ENCODE measurements at regions not wholly inside any gene's neighbourhood (a gene's known extent, or its start where the extent isn't known, plus 50 kb on each side); places are given as distances from the start of the nearest gene placed in this dataset.

DNA sequence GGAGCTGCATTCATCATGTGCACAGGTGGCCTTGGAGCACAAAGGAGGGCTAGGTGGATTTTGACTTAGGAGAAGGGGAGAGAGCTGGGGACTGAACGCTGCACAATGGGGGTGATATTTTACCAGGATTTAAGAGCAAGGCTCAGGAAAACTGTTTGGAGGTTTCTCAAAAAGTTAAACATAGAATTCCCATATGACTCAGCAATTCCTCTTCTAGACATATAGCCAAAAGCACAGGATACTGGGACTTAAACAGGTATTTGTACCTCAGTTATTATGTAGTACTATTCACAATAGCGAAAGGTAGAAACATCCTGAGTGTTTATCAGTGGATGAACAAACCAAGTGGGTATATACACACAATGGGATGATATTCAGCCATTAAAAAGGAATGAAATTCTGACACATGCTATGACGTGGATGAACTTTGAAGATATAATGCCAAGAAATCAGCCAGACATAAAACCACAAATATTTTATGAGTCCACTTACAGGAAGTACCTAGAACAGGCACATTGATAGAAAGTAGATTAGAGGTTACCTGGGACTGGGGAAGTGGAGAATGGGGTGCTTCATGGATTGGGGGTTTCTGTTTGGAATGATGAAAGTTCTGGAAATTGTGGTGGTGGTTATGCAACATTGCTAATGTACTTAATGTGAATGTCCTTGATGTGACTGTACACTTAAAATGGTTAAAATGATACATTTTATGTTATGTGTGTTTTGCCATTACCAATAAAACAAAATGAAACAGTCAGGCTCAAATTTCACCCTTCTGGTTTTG lies 216.9 kb downstream of the HAUS1 start:
- Histone ChIP-seq H3K4me3 (no peak overlapping the region), H3K27ac (peak overlapping the region; percentile 67), H3K9ac (ENCODE audit: insufficient read length) (no peak overlapping the region), H3K36me3 (ENCODE audit: insufficient read depth, low read length) (no peaks in the 10 kb centered on the region), H3K9me3 (ENCODE audit: low read depth, low read length) (no peaks in the 10 kb centered on the region)
- DNase-seq (ENCODE audit: low read depth, low spot score), result no peak
- TF ChIP-seq POLR2AphosphoS5 (IDR thresholded peaks at IDR 0.05; ENCODE audit: borderline replicate concordance, low read depth, low read length), result no peak
- TF ChIP-seq EZH2 (IDR thresholded peaks at IDR 0.05), result no peak
- no peak for TF ChIP-seq FOXP2 (optimal IDR thresholded peaks at IDR 0.05; ENCODE audit: control extremely low read depth, extremely low read length, insufficient read depth)

DNA sequence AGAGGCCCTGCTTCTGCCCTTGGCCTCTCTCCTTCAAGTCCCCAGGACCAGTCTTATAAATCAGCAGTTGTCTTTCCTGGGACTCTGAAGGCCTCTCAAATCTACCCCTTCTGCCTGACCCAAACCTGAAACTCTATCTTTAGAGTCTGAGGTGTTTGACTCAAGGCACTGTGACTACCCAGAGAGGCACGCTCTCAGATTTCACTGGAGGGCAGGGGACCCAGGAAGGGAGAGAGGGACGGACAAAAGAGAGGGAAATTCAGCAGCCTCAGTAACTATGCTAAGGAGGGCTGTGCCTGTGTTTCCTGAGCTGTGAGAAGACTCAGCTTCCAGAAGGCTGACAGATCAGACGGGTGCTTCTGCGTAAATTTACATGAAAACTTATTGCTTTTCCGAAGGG lies 217.8 kb downstream of the HAUS1 start:
- Histone ChIP-seq H3K36me3 (ENCODE audit: insufficient read depth, low read length) (no peaks in the 10 kb centered on the region), H3K9me3 (ENCODE audit: low read depth, low read length) (no peaks in the 10 kb centered on the region), H3K9ac (ENCODE audit: insufficient read length) (no peak overlapping the region), H3K27ac (peak overlapping the region; percentile 67), H3K4me3 (no peak overlapping the region)
- no peak for TF ChIP-seq EZH2 (IDR thresholded peaks at IDR 0.05)
- TF ChIP-seq FOXP2 (optimal IDR thresholded peaks at IDR 0.05; ENCODE audit: control extremely low read depth, extremely low read length, insufficient read depth), result no peak
- TF ChIP-seq POLR2AphosphoS5 (IDR thresholded peaks at IDR 0.05; ENCODE audit: borderline replicate concordance, low read depth, low read length), result no peak
- no peak for DNase-seq (ENCODE audit: low read depth, low spot score)

DNA sequence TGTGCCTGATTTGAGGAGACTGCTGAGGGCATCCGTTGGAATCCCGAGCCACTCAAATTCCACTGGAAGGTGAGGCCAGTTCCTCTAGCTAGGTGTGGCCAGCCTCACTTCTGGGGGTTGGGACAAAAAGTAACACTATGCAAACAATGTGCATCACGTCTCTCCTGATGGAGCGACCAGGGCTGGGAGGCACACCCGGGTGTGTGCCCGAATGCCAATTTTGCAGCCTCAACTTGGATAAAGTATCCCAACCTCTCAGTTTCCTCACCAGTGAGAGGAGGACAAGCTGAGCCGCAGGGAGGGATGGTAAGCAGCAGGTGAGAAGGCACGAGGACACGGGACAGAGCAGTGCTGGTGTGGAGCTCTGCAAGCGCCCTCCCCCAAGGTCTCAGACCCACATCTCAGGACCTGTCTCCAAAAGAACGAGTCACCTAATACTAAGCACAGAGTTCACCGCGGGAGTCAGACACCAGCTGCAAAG lies 218.3 kb downstream of the HAUS1 start:
- Histone ChIP-seq H3K27ac (no peak overlapping the region), H3K9ac (ENCODE audit: insufficient read length) (no peak overlapping the region), H3K4me3 (no peak overlapping the region), H3K9me3 (ENCODE audit: low read depth, low read length) (no peaks in the 10 kb centered on the region), H3K36me3 (ENCODE audit: insufficient read depth, low read length) (no peaks in the 10 kb centered on the region)
- no peak for TF ChIP-seq FOXP2 (optimal IDR thresholded peaks at IDR 0.05; ENCODE audit: control extremely low read depth, extremely low read length, insufficient read depth)
- DNase-seq (ENCODE audit: low read depth, low spot score), result no peak

DNA sequence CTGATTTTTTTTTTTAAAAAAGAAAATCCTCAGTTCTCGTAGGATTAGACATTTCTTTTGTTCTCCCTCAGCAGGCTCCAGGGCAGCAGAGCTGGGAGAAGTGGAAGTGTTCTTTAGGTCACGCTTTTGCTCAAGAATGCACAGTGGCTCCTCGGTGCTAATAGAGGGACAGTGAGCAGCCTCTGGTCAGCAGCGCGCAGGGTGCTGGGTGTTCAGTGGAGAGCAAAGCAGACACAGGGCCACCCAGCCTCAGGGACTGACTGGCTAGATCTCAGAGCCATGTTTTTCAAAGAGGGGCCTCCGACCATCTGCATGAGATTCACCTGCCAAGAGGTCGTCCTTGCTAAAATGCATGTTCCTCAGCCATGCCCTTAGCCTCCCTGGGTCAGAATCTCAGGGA lies 218.8 kb downstream of the HAUS1 start:
- TF ChIP-seq POLR2AphosphoS5 (IDR thresholded peaks at IDR 0.05; ENCODE audit: borderline replicate concordance, low read depth, low read length), result no peak
- no peak for TF ChIP-seq FOXP2 (optimal IDR thresholded peaks at IDR 0.05; ENCODE audit: control extremely low read depth, extremely low read length, insufficient read depth)
- TF ChIP-seq EZH2 (IDR thresholded peaks at IDR 0.05), result no peak

DNA sequence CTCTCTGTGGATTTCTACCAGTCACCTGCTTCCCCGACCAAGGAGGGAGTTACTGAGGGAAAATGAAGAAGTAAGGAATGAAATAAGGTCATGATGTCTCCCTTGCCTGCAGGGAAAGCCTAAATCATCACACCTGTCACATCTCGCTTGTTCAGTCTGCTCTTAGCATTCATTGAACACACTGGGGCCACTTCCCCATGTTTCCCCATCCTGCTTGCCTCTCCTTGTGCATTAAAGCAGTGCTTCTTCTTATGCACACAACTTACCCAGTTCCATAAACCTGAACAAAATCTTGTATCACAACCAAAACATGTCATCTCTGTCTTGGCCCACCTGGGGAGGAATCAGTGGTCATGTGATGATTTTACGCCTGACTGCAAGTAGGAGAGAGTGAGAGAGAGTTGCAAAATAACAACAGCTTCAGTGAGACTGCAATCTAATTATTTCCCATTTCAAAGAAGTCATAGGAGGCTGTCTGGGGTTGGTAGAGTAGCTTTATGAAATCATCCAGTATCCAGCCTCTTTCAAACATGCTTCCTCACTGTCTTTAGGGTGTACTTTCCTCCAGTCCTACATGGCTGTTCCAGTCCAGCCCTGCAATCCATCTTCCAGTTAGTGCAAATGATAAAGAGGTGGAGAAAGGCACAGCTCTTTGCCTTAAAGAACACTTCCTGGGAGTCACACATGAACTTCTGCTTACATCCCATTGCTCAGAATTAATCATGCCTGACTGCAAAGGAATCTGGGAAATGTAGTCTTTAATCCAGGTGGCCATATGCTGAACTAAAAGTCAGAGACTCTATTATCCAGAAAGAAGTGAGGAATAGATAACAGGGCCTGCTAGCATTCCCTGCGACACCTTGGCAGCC lies 220.1 kb downstream of the HAUS1 start:
- Histone ChIP-seq H3K4me3 (0 out of 2 replicates have a peak overlapping the region, but pooled peaks have one; percentile 29), H3K9ac (ENCODE audit: insufficient read length) (no peak overlapping the region), H3K36me3 (ENCODE audit: insufficient read depth, low read length) (no peaks in the 10 kb centered on the region), H3K27ac (no peak overlapping the region), H3K9me3 (ENCODE audit: low read depth, low read length) (no peaks in the 10 kb centered on the region)
- DNase-seq (ENCODE audit: low read depth, low spot score), result peak; percentile 58
- TF ChIP-seq EZH2 (IDR thresholded peaks at IDR 0.05) (no peak), FOXP2 (optimal IDR thresholded peaks at IDR 0.05; ENCODE audit: control extremely low read depth, extremely low read length, insufficient read depth) (no peak), POLR2AphosphoS5 (IDR thresholded peaks at IDR 0.05; ENCODE audit: borderline replicate concordance, low read depth, low read length) (no peak)

More for the DNA sequence above, 218.8 kb downstream of the HAUS1 start:
- H3K4me3 ChIP-seq, result no peak overlapping the region
- H3K9ac ChIP-seq (ENCODE audit: insufficient read length), result no peak overlapping the region
- H3K9me3 ChIP-seq (ENCODE audit: low read depth, low read length), result no peaks in the 10 kb centered on the region
- no peak for DNase-seq (ENCODE audit: low read depth, low spot score)
- H3K36me3 ChIP-seq (ENCODE audit: insufficient read depth, low read length), result no peaks in the 10 kb centered on the region
- H3K27ac ChIP-seq, result no peak overlapping the region

DNA sequence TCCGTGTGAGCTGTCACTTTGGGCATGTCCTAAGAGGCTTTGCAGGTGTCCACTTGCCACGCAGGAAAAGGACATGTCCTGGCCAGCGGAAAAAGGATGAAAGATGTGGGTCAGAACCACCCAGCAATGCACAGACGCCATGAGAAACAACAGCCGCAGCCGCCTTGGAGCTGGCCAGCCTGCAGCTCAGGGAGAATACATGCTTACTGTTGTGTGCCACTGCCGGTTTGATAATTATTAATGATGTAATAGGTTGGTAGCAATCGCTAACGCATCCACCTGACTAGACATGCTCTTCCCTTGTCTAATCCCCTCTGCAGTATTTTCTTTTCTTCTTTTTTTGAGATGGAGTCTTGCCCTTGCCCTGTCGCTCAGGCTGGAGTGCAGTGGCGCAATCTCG lies 221.7 kb downstream of the HAUS1 start:
- no peak overlapping the region for H3K4me3 ChIP-seq
- TF ChIP-seq EZH2 (IDR thresholded peaks at IDR 0.05) (no peak), FOXP2 (optimal IDR thresholded peaks at IDR 0.05; ENCODE audit: control extremely low read depth, extremely low read length, insufficient read depth) (no peak), POLR2AphosphoS5 (IDR thresholded peaks at IDR 0.05; ENCODE audit: borderline replicate concordance, low read depth, low read length) (no peak)
- no peaks in the 10 kb centered on the region for H3K36me3 ChIP-seq (ENCODE audit: insufficient read depth, low read length)
- H3K9me3 ChIP-seq (ENCODE audit: low read depth, low read length), result no peaks in the 10 kb centered on the region
- no peak for DNase-seq (ENCODE audit: low read depth, low spot score)
- H3K9ac ChIP-seq (ENCODE audit: insufficient read length), result no peak overlapping the region
- H3K27ac ChIP-seq, result no peak overlapping the region

DNA sequence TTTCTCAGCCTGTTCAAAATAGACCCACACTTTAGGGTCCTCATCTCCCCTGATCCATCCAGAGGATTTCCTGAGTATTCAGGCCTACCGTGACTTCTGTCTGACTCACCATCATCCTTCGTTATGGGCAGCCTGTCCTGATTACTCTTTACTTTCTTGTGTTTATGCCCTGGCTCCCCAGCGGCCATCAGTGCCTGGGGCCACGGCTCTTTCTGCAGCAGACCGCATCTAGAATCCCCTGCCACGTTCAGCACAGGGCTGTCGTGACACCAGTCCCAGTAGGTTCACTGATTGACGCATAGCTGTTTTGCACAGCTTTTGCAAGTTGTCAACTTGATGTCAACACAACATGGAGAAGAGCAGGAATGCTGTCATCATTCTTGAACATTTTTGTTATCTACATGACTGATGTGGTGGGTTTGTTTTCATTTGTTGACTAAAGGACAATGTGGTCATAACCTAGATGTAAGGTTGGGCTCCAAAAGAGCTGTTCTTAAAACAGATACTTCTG lies 225.6 kb downstream of the HAUS1 start:
- no peak overlapping the region for H3K27ac ChIP-seq
- no peaks in the 10 kb centered on the region for H3K9me3 ChIP-seq (ENCODE audit: low read depth, low read length)
- no peak for DNase-seq (ENCODE audit: low read depth, low spot score)
- H3K4me3 ChIP-seq, result no peak overlapping the region
- no peak for TF ChIP-seq POLR2AphosphoS5 (IDR thresholded peaks at IDR 0.05; ENCODE audit: borderline replicate concordance, low read depth, low read length)
- TF ChIP-seq EZH2 (IDR thresholded peaks at IDR 0.05), result no peak
- no peak for TF ChIP-seq FOXP2 (optimal IDR thresholded peaks at IDR 0.05; ENCODE audit: control extremely low read depth, extremely low read length, insufficient read depth)
- H3K36me3 ChIP-seq (ENCODE audit: insufficient read depth, low read length), result no peaks in the 10 kb centered on the region
- H3K9ac ChIP-seq (ENCODE audit: insufficient read length), result no peak overlapping the region

DNA sequence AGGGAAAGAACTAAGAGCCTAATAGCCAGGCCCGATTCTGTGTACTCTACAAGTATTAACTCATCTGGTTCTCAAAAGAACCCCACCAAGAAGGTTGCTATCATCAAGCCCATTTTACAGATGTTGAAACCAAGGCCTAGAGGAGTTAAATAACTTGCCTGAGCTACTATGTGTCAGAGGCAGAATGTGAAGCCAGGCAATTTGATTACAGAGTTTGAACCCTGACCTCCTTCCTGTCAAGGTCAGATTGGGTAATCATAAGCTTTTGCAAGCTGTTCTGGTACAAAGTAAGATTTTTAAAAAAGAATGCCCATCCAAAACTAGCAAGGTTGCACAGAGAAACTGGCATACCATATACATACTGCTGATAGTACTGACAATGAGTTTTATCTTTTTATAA lies 227.1 kb downstream of the HAUS1 start:
- Histone ChIP-seq H3K9ac (ENCODE audit: insufficient read length) (no peak overlapping the region), H3K27ac (no peak overlapping the region), H3K9me3 (ENCODE audit: low read depth, low read length) (no peaks in the 10 kb centered on the region), H3K36me3 (ENCODE audit: insufficient read depth, low read length) (no peaks in the 10 kb centered on the region), H3K4me3 (no peak overlapping the region)
- TF ChIP-seq EZH2 (IDR thresholded peaks at IDR 0.05), result no peak
- no peak for TF ChIP-seq POLR2AphosphoS5 (IDR thresholded peaks at IDR 0.05; ENCODE audit: borderline replicate concordance, low read depth, low read length)
- TF ChIP-seq FOXP2 (optimal IDR thresholded peaks at IDR 0.05; ENCODE audit: control extremely low read depth, extremely low read length, insufficient read depth), result no peak
- no peak for DNase-seq (ENCODE audit: low read depth, low spot score)
